ENCODE measurements at regions not wholly inside any gene's neighbourhood (a gene's known extent, or its start where the extent isn't known, plus 50 kb on each side); places are given as distances from the start of the nearest gene placed in this dataset.

DNA sequence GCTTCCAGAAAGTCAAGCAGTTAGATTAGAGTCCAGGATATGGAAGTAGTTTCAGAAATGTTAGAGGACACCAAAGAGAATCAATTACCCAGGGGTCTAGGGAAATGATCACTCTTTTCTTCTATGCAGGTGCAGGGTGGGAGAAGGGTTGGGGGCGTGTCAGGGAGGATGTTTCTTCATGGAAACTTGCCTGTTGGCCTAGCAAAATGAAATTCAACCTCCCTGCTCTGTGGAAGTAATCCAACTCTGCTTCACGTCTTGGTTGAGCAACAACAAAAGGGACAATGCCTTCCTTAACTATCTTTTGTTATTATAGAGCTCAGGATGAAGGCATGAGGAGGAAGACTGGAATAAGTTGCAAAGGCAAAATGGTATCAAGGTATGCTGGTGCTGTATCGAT, 210.8 kb upstream of the ETAA1 start:
- H3K23me2 ChIP-seq (ENCODE audit: insufficient read length, low read depth, low read length, poor library complexity, severe bottlenecking), result no peaks in the 10 kb centered on the region
- TF ChIP-seq, protein P1, sequence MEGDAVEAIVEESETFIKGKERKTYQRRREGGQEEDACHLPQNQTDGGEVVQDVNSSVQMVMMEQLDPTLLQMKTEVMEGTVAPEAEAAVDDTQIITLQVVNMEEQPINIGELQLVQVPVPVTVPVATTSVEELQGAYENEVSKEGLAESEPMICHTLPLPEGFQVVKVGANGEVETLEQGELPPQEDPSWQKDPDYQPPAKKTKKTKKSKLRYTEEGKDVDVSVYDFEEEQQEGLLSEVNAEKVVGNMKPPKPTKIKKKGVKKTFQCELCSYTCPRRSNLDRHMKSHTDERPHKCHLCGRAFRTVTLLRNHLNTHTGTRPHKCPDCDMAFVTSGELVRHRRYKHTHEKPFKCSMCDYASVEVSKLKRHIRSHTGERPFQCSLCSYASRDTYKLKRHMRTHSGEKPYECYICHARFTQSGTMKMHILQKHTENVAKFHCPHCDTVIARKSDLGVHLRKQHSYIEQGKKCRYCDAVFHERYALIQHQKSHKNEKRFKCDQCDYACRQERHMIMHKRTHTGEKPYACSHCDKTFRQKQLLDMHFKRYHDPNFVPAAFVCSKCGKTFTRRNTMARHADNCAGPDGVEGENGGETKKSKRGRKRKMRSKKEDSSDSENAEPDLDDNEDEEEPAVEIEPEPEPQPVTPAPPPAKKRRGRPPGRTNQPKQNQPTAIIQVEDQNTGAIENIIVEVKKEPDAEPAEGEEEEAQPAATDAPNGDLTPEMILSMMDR (conservative IDR thresholded peaks at IDR 0.05), result no peak
- H2BK20ac ChIP-seq (ENCODE audit: low read depth, low read length, poor library complexity, severe bottlenecking), result no peak overlapping the region
- H2BK12ac ChIP-seq (ENCODE audit: insufficient read length, low read depth, low read length), result no peak overlapping the region
- Mint-ChIP-seq H3K4me3 (no peak overlapping the region), H3K27ac (no peak overlapping the region), H3K27me3 (ENCODE audit: low read depth) (no peaks in the 10 kb centered on the region), H3K9me3 (no peaks in the 10 kb centered on the region; a peak in 1 of 5 replicates), H3K4me1 (peaks cover 0 to 5% of the 10 kb centered on the region in 2 experiments; a peak in 1 of 4 replicates), H3K36me3 (ENCODE audit: insufficient read depth in 1 of 3, low read depth in 3 of 3) (no peaks in the 10 kb centered on the region; a peak in 1 of 7 replicates)
- no peak for DNase-seq
- no peak overlapping the region for H3K9ac ChIP-seq (ENCODE audit: extremely low read depth, insufficient read length, low read length)
- no peak overlapping the region for H2AK5ac ChIP-seq (ENCODE audit: insufficient read length, low read length)
- no peak overlapping the region for H3T11ph ChIP-seq (ENCODE audit: low read length)
- no peak overlapping the region for H4K91ac ChIP-seq (ENCODE audit: insufficient read length, low read depth, low read length)
- H2BK5ac ChIP-seq (ENCODE audit: insufficient read length, low read length), result no peak overlapping the region
- no peak overlapping the region for H3K18ac ChIP-seq (ENCODE audit: insufficient read length, low read depth, low read length)
- no peak overlapping the region for H3K4ac ChIP-seq (ENCODE audit: low read depth, low read length)
- H2AFZ ChIP-seq (ENCODE audit: low read length), result no peak overlapping the region
- no peaks in the 10 kb centered on the region for H3K79me2 ChIP-seq (ENCODE audit: insufficient read depth, low read length)
- H4K8ac ChIP-seq (replicated peaks; ENCODE audit: insufficient read length, low read depth, low read length), result no peak overlapping the region
- H3K27me3 ChIP-seq (ENCODE audit: insufficient read depth, low read length), result no peaks in the 10 kb centered on the region
- H4K20me1 ChIP-seq (ENCODE audit: control insufficient read depth, insufficient read depth, insufficient read length), result no peaks in the 10 kb centered on the region
- H3K27ac ChIP-seq (ENCODE audit: insufficient read length, low read depth, low read length), result no peak overlapping the region
- no peak overlapping the region for H2BK120ac ChIP-seq (ENCODE audit: low read depth, low read length, poor library complexity, severe bottlenecking)
- H4K5ac ChIP-seq (ENCODE audit: insufficient read length, low read depth, low read length), result no peak overlapping the region
- H2BK15ac ChIP-seq (ENCODE audit: low read depth, low read length), result no peak overlapping the region
- H3K4me2 ChIP-seq (ENCODE audit: insufficient read depth, insufficient read length, low read length), result no peak overlapping the region
- H3K9me3 ChIP-seq (ENCODE audit: control insufficient read depth, low read depth, low read length), result no peaks in the 10 kb centered on the region
- H3K56ac ChIP-seq (ENCODE audit: insufficient read length, low read depth, low read length), result no peak overlapping the region
- H3K4me1 ChIP-seq (ENCODE audit: insufficient read depth, low read length), result no peaks in the 10 kb centered on the region
- no CpG with 5 or more reads among the region's 3 CpGs for WGBS (ENCODE audit: extremely low coverage, insufficient read length, low lambda C conversion rate)
- H3K14ac ChIP-seq (ENCODE audit: insufficient read depth, low read length), result no peak overlapping the region
- no peak overlapping the region for H3K23ac ChIP-seq (ENCODE audit: insufficient read length, low read depth, low read length)
- no peaks in the 10 kb centered on the region for H3K79me1 ChIP-seq (ENCODE audit: insufficient read depth, low read depth, low read length, poor library complexity, severe bottlenecking)

All from H9 (cell line).